OCI-LY3 (cell line): ENCODE measurements at regions not wholly inside any gene's neighbourhood (a gene's known extent, or its start where the extent isn't known, plus 50 kb on each side); places are given as distances from the start of the nearest gene placed in this dataset.

ENCODE experiments used
- H2AFZ ChIP-seq: fragments of 200-600, 300-600 bp; shearing (Covaris generic); 2 replicates; pipeline ENCODE4 v1.6.0; 2014; ENCODE audit warnings: antibody characterized with exemption, low read depth, low read length
- H3K27ac ChIP-seq: fragments of 200-600, 300-600 bp; sonication (generic); 2 replicates; pipeline ENCODE4 v1.5.1; 2014; ENCODE audit warnings: mild to moderate bottlenecking, low read length, moderate library complexity, mixed read lengths
- H3K27me3 ChIP-seq: fragments of 200-600, 300-600 bp; sonication (generic); 2 replicates; pipeline ENCODE4 v1.6.1; 2014; ENCODE audit warnings: low read depth, low read length, mixed read lengths
- H3K36me3 ChIP-seq: fragments of 200-600, 300-600 bp; sonication (generic); replicated peaks from 2 replicates; pipeline ENCODE3; 2014; ENCODE audit warnings: low read depth, low read length, mixed read lengths
- H3K4me1 ChIP-seq: fragments of 300-600, 200-600 bp; sonication (generic); 2 replicates; pipeline ENCODE4 v1.6.1; 2014; ENCODE audit warnings: low read length, mixed read lengths
- H3K4me2 ChIP-seq: fragments of 200-600, 300-600 bp; sonication (generic); 2 replicates; pipeline ENCODE4 v1.6.1; 2014; ENCODE audit warnings: low read length, mixed read lengths
- H3K4me3 ChIP-seq: fragments of 300-600, 200-600 bp; sonication (generic); 2 replicates; pipeline ENCODE4 v1.5.1; 2014; ENCODE audit warnings: antibody characterized with exemption, mild to moderate bottlenecking, low read length, moderate library complexity
- H3K79me2 ChIP-seq: fragments of 300-600, 200-600 bp; shearing (Covaris generic); 2 replicates; pipeline ENCODE4 v1.6.1; 2014; ENCODE audit warnings: mild to moderate bottlenecking, low read length, mixed read lengths
- H3K9ac ChIP-seq: fragments of 300-600, 200-600 bp; shearing (Covaris generic); 2 replicates; pipeline ENCODE4 v1.6.0; 2014; ENCODE audit warnings: mild to moderate bottlenecking, low read length, moderate library complexity
- H3K9me3 ChIP-seq: fragments of 200-600, 300-600 bp; shearing (Covaris generic); 2 replicates; pipeline ENCODE4 v1.6.1; 2014; ENCODE audit warnings: low read length, mixed read lengths; ENCODE audit not compliant: insufficient read depth
- H4K20me1 ChIP-seq: fragments of 200-600, 300-600 bp; sonication (generic); 2 replicates; pipeline ENCODE4 v1.6.1; 2016; ENCODE audit warnings: low read length, mixed read lengths; ENCODE audit not compliant: insufficient read depth
- CTCF ChIP-seq: fragments of 200-600, 300-600 bp; sonication (generic); IDR thresholded peaks from 2 replicates; pipeline ENCODE4 v1.5.1; 2014; ENCODE audit warnings: antibody characterized with exemption, low read length, low read depth
- EZH2phosphoT487 ChIP-seq: fragments of 200-600 bp; shearing (Covaris generic); IDR thresholded peaks from 2 replicates; pipeline ENCODE4 v1.6.1; 2018; ENCODE audit warnings: antibody characterized with exemption, mixed run types, low read depth

DNA sequence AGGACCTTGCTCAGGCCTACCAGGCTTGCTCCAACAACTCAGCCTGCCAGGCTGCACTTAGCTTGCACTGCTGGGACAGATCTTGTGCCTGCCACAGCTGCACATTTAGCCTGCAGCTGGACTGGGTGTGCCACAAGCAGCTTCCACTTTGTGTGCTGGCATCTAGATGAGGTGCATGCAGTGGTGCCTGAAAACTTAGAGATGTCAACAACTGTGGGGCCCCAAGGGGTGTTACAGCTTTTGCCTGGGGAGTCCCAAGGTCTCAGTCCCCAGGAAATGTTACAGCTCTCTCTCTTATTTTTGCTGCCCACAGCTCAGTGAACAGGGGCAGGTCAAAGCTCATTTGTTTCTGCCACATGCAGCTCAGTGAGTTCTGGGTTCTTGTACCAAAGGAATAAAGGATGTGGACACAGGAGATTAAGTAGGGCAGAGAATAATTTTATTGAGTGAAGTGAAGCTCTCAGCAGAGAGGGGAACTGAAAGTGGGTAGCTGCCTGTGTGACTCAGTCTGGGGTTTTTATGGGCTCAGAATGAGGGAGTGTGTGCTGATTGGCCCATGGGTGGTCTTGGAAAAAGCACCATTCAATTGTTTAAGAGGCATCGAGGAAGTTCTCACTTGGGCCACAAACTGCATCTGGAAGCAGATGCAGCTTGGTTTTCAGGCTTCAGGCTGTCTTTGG, 828.3 kb downstream of the TECRL start:
- peak overlapping the region; percentile 49 for H3K4me2 ChIP-seq
- H3K4me1 ChIP-seq: peaks cover 28% of the 10 kb centered on the region
- H3K27ac ChIP-seq: peak overlapping the region; percentile 84
- H3K9me3 ChIP-seq: peaks cover 16% of the 10 kb centered on the region
- peak overlapping the region; percentile 31; the same call in 1 of the 2 replicates for H3K4me3 ChIP-seq
- peaks cover 24% of the 10 kb centered on the region for H3K36me3 ChIP-seq
- H2AFZ ChIP-seq: no peak overlapping the region
- H3K27me3 ChIP-seq: no peaks in the 10 kb centered on the region
- peak overlapping the region; percentile 14; the same call in 1 of the 2 replicates for H3K9ac ChIP-seq
- TF ChIP-seq CTCF: no peak
- no peak for TF ChIP-seq EZH2phosphoT487
- H4K20me1 ChIP-seq: no peaks in the 10 kb centered on the region
- H3K79me2 ChIP-seq: no peaks in the 10 kb centered on the region

DNA sequence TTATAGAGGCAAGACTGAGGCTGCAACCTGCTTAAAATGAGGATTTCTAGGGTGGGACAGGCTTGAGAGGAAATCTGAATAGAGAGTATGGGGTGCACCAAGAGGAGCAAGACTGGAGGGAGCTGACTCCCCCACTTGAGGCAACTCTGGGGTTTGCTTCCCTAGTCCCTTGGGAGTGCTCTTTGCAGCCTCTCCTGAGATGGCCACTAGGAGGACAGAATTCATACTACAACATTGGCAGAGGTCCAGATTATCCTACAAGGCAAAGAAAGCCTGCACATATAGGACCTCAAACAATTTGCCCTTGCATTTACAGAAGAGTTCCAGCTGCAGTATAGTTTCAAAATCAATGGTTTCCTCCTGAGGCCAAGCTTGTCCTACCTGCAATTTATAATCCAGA, 830.9 kb downstream of the TECRL start:
- Histone ChIP-seq H3K27me3 (no peaks in the 10 kb centered on the region), H3K4me3 (no peak overlapping the region), H3K79me2 (no peaks in the 10 kb centered on the region), H3K9ac (no peak overlapping the region), H3K4me2 (no peak overlapping the region), H2AFZ (no peak overlapping the region), H3K36me3 (peaks cover 24% of the 10 kb centered on the region), H3K4me1 (peaks cover 22% of the 10 kb centered on the region), H4K20me1 (no peaks in the 10 kb centered on the region), H3K9me3 (peaks cover 16% of the 10 kb centered on the region), H3K27ac (no peak overlapping the region)
- TF ChIP-seq EZH2phosphoT487 (no peak), CTCF (no peak)

DNA sequence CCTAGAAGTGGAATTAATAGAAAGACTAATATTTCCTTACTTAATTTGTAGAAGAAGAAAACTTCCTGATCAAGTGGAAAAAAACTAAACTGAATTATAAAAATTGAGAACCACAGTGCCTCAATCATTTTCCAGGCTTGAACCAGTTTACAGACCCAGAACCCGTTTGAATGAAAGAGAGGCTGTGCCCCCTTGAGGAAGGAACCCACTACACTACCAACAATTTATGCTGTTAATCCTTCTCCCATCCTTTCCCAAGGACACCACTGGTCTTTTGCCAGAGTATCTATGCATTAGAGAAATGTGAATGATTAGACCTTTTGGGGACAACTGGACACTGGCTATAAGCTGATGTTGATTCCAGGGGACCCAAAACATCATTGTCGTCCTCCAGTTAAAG, 842.6 kb downstream of the TECRL start:
- Histone ChIP-seq H2AFZ (no peak overlapping the region), H3K36me3 (no peaks in the 10 kb centered on the region), H3K27ac (no peak overlapping the region), H3K9ac (no peak overlapping the region), H3K4me3 (no peak overlapping the region), H3K4me1 (no peaks in the 10 kb centered on the region), H3K27me3 (no peaks in the 10 kb centered on the region), H3K9me3 (no peaks in the 10 kb centered on the region), H4K20me1 (no peaks in the 10 kb centered on the region), H3K79me2 (no peaks in the 10 kb centered on the region), H3K4me2 (no peak overlapping the region)
- TF ChIP-seq EZH2phosphoT487 (no peak), CTCF (no peak)

- H3K9ac ChIP-seq: no peak overlapping the region; the same call in 1 of the 2 replicates
- H4K20me1 ChIP-seq: no peaks in the 10 kb centered on the region
- H3K79me2 ChIP-seq: no peaks in the 10 kb centered on the region
- no peaks in the 10 kb centered on the region for H3K9me3 ChIP-seq
- no peaks in the 10 kb centered on the region for H3K27me3 ChIP-seq
- no peaks in the 10 kb centered on the region for H3K36me3 ChIP-seq
- no peaks in the 10 kb centered on the region for H3K4me1 ChIP-seq
- H3K4me3 ChIP-seq: peak overlapping the region; percentile 57
- no peak overlapping the region for H3K27ac ChIP-seq
- no peak for TF ChIP-seq EZH2phosphoT487
- TF ChIP-seq CTCF: peak; percentile 68
- H2AFZ ChIP-seq: peak overlapping the region; percentile 86
- H3K4me2 ChIP-seq: peak overlapping the region; percentile 54
Measured at GRCh38 chr4:63563288-63564014, 845.8 kb downstream of the TECRL start.
